Suppressor macrophage treated with lipopolysaccharide for 1 hour (primary cell): ENCODE measurements at regions not wholly inside any gene's neighbourhood (a gene's known extent, or its start where the extent isn't known, plus 50 kb on each side); places are given as distances from the start of the nearest gene placed in this dataset.
A peak's percentile ranks its signal among the peaks of the same experiment; 100 is the strongest.
"Not testable (repeated sequence)": the region's sequence is repeated elsewhere in the genome, so short reads cannot be mapped to it uniquely, and the experiment has no call there.

Experiments
- DNase-seq, 3 donors: peaks; one replicate each; pipeline ENCODE4 v3.0.0-alpha.2; 2020 to 2022

GRCh38 chr3:87706176-87706575 lies 352.6 kb downstream of the CGGBP1 start:
- DNase-seq = peak; percentile 64 to 87 (median 81)

- no peak for DNase-seq
These were observed 356.2 kb downstream of the CGGBP1 start for GRCh38 chr3:87702600-87702999.

DNA sequence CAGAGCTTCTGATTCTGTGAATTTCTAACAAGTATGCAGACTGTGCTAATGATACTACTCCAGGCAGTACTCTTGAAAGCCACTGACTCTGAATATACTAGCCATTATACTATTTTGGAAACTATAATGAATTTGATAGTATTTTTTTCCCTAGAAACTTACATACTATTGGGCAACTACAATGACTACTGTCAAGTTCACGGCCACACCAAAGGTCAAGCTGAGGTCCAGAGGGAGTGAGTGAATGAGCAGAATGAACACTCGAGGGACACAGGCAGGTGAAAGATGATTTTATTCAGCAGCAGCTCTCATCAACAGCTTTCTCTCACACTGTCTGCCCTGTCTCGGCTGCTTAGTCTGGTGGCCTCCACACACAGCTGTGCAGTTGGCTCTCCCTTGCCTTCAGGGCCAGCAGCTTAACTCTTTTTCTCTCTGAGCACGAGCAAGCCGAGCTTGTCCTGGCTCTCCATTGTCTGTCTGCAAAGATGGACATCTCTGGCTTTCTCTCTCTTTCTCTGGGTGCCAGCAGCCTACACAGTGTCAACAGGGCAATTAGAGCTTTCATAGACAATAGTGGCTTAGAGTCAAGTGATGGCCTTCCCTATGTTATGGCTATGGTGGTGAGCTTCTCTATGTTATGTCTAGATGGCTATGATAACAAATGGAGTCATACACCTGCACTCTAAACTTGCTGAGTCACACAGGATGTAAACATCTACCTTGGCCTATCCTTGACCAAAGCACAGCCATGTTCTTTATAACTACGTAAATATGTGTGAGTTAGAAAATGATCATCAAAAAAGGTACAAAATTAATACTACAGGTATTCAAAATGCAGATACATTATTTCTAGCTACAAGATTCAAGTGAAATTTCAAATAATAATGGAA lies 362.4 kb downstream of the CGGBP1 start:
- no peak for DNase-seq

DNA sequence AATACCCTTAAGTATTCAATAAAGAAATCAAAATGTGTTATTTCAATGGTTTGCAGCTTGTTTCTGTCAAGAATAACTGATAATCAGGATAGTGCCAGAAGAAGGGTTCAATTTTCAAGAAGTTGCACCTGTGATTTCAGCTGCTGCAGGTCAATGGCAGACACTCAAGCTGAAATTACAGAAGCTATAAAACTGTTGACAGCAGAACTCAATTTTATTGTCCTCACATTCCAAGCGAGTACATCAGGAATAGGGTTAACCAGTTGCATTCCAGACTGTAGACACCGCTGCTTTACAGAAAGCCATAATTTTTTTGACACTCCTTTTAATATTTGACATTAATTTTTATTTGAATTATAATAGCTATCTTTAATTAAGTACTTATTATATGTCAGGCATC lies 364.1 kb downstream of the CGGBP1 start:
- no peak for DNase-seq

DNA sequence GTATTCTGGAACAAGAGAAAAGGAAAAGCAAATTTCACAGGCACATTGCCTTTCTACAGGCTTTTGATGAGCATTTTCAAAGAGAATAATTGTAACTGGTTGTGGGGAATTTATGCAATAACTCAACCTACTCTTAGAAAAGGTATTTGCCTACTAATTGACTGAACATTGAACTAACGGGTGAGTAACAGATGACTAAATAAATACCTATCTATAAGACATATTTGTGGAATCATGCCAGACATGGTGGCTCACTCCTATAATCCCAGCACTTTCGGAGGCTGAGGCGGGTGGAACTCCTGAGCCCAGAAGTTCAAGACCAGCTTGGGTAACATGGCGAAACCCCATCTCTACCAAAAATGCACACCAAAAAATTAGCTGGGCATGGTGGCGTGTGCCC lies 367.7 kb downstream of the CGGBP1 start:
- no peak for DNase-seq

- not testable (repeated sequence) for DNase-seq
These were observed 379.7 kb downstream of the CGGBP1 start for GRCh38 chr3:87678984-87679660.

- peak in 2 of 3 donors; percentile 5 to 7 for DNase-seq
These were observed 384.2 kb downstream of the CGGBP1 start for GRCh38 chr3:87674397-87675161.

DNA sequence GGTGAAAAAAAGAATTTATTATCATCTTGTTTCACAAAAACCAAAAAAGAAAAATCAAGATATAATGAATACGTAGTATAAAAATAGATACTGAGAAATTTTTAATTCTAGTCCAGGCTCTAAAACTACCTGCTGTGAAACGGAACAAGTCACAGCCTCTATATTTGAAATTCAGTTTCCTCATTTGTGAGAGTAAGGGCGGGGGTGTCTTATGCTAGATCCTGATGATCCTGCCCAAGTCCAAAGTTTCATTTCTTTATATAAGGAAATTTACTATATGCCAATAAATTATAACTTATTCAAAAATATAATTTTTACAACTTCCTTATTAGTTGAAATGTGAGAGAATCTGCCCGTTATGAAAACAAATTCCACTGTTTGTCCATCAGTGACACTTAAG lies 385.7 kb downstream of the CGGBP1 start:
- DNase-seq = no peak

DNA sequence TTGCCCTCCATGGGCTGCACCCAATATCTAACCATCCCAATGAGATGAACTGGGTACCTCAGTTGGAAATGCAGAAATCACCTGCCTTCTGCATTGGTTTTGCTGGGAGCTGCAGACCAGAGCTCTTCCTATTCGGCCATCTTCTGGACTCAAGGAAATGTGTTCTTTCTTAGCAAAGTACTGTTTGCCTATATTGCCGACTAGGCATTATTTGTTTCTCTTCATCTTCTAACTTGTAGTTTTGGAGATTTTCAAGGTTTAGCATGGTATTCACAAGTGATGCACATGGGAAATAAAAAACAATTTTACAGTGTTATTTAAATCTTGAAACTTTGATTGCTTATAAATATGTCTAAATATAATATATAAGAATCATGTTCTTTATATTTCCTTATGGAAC lies 377.8 kb upstream of the POU1F1 start:
- no peak for DNase-seq

- DNase-seq = not testable (repeated sequence)
These were observed 376.8 kb upstream of the POU1F1 start for GRCh38 chr3:87653138-87653537.

DNA sequence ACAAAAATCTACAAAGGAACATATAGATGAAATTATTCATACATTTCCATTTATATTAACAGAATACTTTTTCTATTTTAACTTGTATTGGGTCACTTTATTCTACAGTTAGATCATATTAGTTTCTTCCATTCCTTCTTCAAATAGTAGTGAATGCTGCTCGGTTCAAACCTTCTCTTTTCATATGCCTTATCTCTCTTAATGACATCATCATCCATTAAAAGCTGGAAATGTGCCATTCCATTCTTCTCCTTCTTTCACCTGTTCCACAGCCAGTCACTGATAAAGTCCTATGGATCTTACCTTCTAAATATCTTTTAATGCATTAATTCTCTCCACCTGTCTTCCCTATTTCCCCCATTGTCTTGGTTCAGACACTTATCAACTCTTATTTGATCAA lies 358.0 kb upstream of the POU1F1 start:
- DNase-seq = no peak

- no peak for DNase-seq
These were observed 350.9 kb upstream of the POU1F1 start for GRCh38 chr3:87627316-87627715.

DNA sequence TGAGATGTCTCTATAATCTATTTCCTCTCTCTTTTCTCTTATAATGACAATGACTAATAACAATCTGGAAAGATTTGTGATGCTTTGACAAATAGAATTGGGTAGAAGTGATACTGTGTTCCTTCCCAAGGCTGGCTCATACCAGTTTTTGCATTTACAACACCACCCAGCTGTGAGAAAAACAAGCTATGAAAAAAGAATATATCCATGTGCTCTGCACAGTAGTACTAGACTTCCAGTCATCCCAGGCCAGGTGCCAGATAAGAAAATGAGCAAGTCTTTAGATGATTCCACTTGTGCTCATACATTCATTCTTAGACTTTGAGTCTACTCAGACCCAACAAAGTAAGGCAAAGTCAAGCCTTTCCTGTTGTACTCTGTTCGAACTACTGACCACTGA lies 350.2 kb upstream of the POU1F1 start:
- no peak for DNase-seq

DNA sequence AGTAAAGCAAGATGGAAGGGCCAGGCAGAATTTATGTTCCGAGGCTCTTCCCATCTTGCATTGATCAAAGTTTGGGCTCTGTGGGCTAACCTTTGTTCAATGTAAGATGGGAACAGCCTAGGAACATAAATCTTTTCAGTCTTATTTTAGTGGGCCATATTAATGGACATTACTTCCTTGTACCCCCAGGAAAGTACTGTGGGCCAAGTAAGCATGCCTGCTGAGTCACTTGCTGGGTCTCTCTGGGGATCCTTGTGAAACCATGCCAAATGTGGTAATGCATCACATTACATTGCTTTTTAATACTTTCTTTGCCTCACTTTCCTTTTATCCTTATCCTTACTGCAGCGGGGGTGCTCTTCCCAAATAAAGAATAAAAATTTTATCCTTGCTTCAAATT lies 349.5 kb upstream of the POU1F1 start:
- no peak for DNase-seq

DNA sequence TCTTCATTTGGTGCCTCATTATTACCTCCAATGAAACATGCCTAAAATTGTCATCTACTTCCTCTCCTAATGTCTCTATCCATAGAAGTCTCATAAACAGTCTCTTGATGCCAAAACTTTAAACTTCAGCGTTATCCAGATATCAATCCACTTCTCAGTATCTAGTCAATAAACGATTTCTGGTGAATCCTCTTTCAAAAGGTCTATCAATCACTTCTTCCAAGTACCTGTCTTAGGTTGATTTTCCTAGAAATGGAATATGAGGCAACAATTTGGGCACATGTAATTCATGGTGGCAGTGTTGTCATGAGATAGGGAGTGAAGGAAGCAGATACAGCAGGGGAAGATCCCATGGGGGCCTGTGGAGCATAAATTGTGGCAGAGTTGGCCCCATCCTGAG lies 348.5 kb upstream of the POU1F1 start:
- no peak for DNase-seq

DNA sequence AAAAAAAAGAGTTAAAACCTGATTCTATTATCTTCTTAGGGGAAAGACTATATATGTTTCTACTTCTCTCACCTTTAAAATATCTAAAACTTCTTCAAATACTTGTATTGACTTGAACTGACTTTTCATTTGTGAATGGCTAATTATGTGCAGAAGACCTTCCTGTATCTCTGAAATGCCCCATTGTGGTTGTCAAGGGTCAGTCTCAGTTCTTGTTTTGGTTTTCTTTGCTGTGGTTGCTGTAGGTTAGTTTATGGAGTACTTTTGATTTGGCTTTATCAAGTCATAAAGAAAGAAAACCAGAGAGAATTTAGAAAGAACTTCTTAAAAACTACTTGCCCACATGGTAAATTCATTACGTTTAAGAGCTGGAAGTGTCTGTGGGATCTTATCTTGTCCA lies 345.3 kb upstream of the POU1F1 start:
- DNase-seq = no peak

DNA sequence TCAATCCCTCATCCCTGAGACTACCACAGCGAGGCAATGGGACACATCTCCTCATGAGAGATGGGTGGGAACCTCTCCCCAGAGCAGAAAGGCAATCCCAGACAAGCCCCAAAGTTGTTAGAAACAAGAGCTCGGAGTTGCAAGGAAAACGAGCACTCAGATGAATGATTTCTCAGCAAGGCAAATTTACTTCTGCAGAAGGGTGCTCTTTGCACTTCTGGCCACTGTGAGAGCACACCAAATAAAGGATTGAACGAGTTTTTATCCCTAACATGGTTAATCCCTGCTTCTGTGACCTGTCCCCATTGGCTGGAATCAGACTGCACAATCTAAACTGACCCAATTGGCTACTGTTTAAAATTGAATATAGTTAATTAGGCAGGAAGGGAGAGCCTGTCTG lies 339.1 kb upstream of the POU1F1 start:
- no peak for DNase-seq

DNA sequence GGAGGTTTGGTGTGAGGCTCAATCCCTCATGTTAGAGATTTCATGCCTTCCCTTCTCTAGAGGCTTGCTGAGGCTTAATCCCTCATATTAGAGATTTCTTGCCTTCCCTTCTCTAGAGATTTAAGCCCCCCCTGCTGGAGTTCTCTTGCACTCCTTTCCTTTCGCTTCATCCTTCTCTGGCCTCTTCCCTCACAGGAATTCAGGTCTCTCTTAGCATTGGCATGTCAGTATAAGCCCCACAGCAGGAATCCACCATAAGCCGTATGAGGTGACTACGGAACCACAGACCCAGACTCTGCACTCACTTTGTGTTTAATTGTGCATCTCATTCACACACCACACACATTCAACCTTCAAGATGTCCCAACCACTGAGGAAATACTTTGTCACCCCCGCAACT lies 338.6 kb upstream of the POU1F1 start:
- no peak for DNase-seq

DNA sequence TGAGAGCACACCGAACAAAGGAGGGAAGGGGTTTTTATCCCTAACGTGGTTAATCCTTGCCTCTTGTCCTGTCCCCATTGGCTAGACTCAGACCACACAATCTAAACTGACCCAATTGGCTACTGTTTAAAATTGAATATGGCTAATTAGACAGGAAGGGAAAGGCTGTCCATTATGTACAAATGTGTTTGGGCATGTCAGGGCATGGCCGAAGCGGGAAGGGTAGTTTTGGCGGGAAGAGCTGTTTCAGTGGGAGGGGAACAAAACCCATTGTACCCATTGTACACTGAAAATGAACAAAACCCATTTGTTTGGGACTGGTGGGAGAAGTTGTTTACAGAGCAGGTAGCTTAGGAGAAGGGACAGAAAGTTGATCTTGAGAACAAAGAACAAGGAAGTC lies 330.9 kb upstream of the POU1F1 start:
- DNase-seq = no peak

DNA sequence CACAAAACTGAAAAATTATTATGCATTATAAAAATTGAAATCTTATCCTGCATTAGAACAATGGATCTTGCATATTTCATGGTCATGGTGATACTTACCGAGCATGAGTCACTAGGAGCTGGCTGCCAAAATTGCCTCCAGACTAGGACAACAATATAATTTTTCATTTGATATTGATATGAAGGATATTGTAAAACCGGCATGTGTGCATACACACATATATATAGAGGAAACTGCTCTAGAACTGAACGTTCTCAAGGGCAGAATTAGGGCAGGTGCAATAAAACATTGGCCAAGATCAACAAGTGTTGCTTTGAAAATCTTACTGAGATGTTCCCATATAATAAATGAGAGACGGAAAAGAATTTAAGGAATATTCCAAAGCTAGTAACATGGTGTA lies 319.4 kb upstream of the POU1F1 start:
- no peak for DNase-seq

- no peak for DNase-seq
These were observed 304.9 kb upstream of the POU1F1 start for GRCh38 chr3:87581240-87581639.

- no peak for DNase-seq
These were observed 300.4 kb upstream of the POU1F1 start for GRCh38 chr3:87576752-87577151.

- DNase-seq = no peak
These were observed 299.2 kb upstream of the POU1F1 start for GRCh38 chr3:87575550-87575949.

DNA sequence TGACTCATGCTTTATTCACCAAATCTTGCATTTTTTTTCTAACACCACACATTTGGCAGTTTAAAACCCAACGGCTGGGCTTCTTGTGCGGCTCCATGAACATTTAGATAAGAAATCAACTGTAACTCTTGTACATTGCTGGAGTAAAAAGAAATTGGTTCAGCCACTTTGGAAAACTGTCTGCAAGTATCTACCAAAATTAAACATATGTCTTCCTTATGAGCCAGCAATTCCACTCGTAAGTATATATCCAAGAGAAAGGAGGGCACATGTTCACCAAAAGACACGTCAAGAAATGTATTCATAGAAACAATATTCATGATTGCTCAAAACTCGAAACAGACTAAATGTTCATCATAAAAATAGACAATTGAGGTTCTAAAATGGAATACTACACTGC lies 291.9 kb upstream of the POU1F1 start:
- DNase-seq = no peak
